Keratinocyte (primary cell): ENCODE measurements at regions not wholly inside any gene's neighbourhood (a gene's known extent, or its start where the extent isn't known, plus 50 kb on each side); places are given as distances from the start of the nearest gene placed in this dataset.

Source experiments
- DNase-seq: peaks from one replicate; pipeline ENCODE4 v3.0.0-alpha.2; 2011; ENCODE audit warnings: low read depth, missing footprints, low spot score
- FAIRE-seq: peaks from 2 replicates; lab custom pipeline; 2011; peaks lifted over from hg19 to GRCh38; lab: Jason Lieb, UNC
- H2AFZ ChIP-seq: 2 replicates; pipeline ENCODE4 v1.6.0; 2012; ENCODE audit warnings: low read length, control low read depth, inconsistent platforms; ENCODE audit not compliant: control insufficient read depth
- H3K27ac ChIP-seq: 2 replicates; pipeline ENCODE4 v1.5.1; 2011; ENCODE audit warnings: low read length; ENCODE audit not compliant: control insufficient read depth, insufficient read depth
- H3K27me3 ChIP-seq: 3 replicates; pipeline ENCODE4 v1.6.0; 2011; ENCODE audit warnings: low read length; ENCODE audit not compliant: control insufficient read depth, insufficient read depth; ENCODE audit errors: extremely low read depth
- H3K36me3 ChIP-seq, 2 experiments: 2 replicates in 1 of 2; 3 replicates in 1 of 2; pipeline ENCODE4 v1.5.1; 2011; ENCODE audit warnings: low read length in 2 of 2, mild to moderate bottlenecking in 1 of 2; ENCODE audit not compliant: control insufficient read depth in 2 of 2, insufficient read depth in 2 of 2; ENCODE audit errors: extremely low read depth in 1 of 2
- H3K4me1 ChIP-seq: 3 replicates; pipeline ENCODE4 v1.5.1; 2011; ENCODE audit warnings: low read length; ENCODE audit not compliant: control insufficient read depth, insufficient read depth; ENCODE audit errors: extremely low read depth
- H3K4me2 ChIP-seq: 3 replicates; pipeline ENCODE4 v1.6.0; 2011; ENCODE audit warnings: low read depth, low read length; ENCODE audit not compliant: control insufficient read depth, insufficient read depth; ENCODE audit errors: extremely low read depth
- H3K4me3 ChIP-seq, 3 experiments: fragments of 200-600 bp in 1 of 3; sonication (generic) in 1 of 3; 2 replicates in 2 of 3; 3 replicates in 1 of 3; pipeline ENCODE4 v1.5.1; 2011 to 2016; ENCODE audit warnings: low read length in 3 of 3, mild to moderate bottlenecking in 3 of 3, control low read depth in 2 of 3, inconsistent platforms in 1 of 3, low read depth in 1 of 3, mixed read lengths in 1 of 3, mixed run types in 1 of 3, moderate library complexity in 1 of 3; ENCODE audit not compliant: control insufficient read depth in 2 of 3, insufficient read depth in 2 of 3; ENCODE audit errors: extremely low read depth in 1 of 3
- H3K79me2 ChIP-seq: 2 replicates; pipeline ENCODE4 v1.6.0; 2012; ENCODE audit warnings: low read length; ENCODE audit not compliant: control insufficient read depth, insufficient read depth
- H3K9ac ChIP-seq: 3 replicates; pipeline ENCODE4 v1.6.0; 2011; ENCODE audit warnings: low read length; ENCODE audit not compliant: control insufficient read depth, insufficient read depth; ENCODE audit errors: extremely low read depth
- H3K9me1 ChIP-seq: 3 replicates; pipeline ENCODE4 v1.6.0; 2011; ENCODE audit warnings: low read length; ENCODE audit not compliant: control insufficient read depth, insufficient read depth; ENCODE audit errors: extremely low read depth
- H3K9me3 ChIP-seq: 2 replicates; pipeline ENCODE4 v1.5.1; 2012; ENCODE audit warnings: low read depth, low read length; ENCODE audit not compliant: control insufficient read depth
- H4K20me1 ChIP-seq: 3 replicates; pipeline ENCODE4 v1.6.0; 2011; ENCODE audit warnings: low read length; ENCODE audit not compliant: control insufficient read depth, insufficient read depth; ENCODE audit errors: extremely low read depth
- CTCF ChIP-seq, 3 experiments: IDR thresholded peaks in 1 of 3; conservative IDR thresholded peaks in 1 of 3; optimal IDR thresholded peaks in 1 of 3; 2 replicates in 2 of 3; 3 replicates in 1 of 3; pipeline versions ENCODE3 to v1.5.1; 2011; ENCODE audit warnings: low read length in 3 of 3, mild to moderate bottlenecking in 3 of 3, moderate library complexity in 2 of 3, control low read depth in 1 of 3, inconsistent platforms in 1 of 3; ENCODE audit not compliant: insufficient read depth in 2 of 3; ENCODE audit errors: extremely low read depth in 1 of 3
- EZH2 ChIP-seq: IDR thresholded peaks from one replicate; pipeline ENCODE4 v1.6.1; 2012; ENCODE audit warnings: inconsistent platforms, mild to moderate bottlenecking, low read length, moderate library complexity
- dilution Hi-C: fragments of 300-500 bp; cut with MboI; formaldehyde crosslinking; loops from one replicate; pipeline ENCODE4 v1.7.0; 2020; ENCODE audit warnings: low sequenced_read_pairs; ENCODE audit not compliant: extremely low pct_ligation_motif_present

DNA sequence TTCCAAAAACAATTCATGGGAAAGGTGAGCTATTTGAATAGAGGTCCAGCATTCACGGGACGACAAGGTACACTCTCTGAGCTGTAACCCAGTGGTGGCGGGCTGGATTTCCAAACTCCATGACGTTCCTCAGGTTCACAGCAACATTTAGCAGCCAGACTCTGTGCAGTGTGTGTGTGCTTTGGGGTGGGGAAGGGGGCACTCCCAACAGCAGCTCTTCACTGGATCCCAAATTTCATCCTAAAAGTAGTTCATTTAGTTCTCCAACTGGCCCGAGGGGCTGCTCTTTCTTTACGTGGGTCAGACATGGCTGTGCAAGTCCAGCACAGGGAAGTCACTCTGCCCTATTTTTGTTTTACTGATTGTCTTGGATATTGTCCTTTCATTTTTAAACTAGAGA, 98.0 kb upstream of the IRX2 start:
- no peak overlapping the region for H3K9ac ChIP-seq
- FAIRE-seq = no peak
- no peaks in the 10 kb centered on the region for H3K27me3 ChIP-seq
- H3K36me3 ChIP-seq = no peaks in the 10 kb centered on the region
- no peak for DNase-seq
- H3K4me1 ChIP-seq = no peaks in the 10 kb centered on the region
- no peak overlapping the region for H3K27ac ChIP-seq
- H3K4me2 ChIP-seq = no peak overlapping the region
- TF ChIP-seq CTCF (optimal IDR thresholded peaks at IDR 0.05 in 1 of 3, IDR thresholded peaks at IDR 0.05 in 1 of 3, conservative IDR thresholded peaks at IDR 0.05 in 1 of 3; ENCODE audit: extremely low read depth in 1 of 3, insufficient read depth in 2 of 3, low read length in 3 of 3) (no peak), EZH2 (no peak)
- H3K79me2 ChIP-seq = no peaks in the 10 kb centered on the region
- dilution Hi-C loops = no loop called here
- H3K9me1 ChIP-seq = no peaks in the 10 kb centered on the region
- no peaks in the 10 kb centered on the region for H4K20me1 ChIP-seq
- no peak overlapping the region for H3K4me3 ChIP-seq
- no peaks in the 10 kb centered on the region for H3K9me3 ChIP-seq
- H2AFZ ChIP-seq = no peak overlapping the region

- Histone ChIP-seq H3K4me1 (no peaks in the 10 kb centered on the region), H3K4me2 (no peak overlapping the region), H3K36me3 (no peaks in the 10 kb centered on the region), H2AFZ (no peak overlapping the region), H3K9me1 (no peaks in the 10 kb centered on the region), H3K9me3 (no peaks in the 10 kb centered on the region), H3K9ac (no peak overlapping the region), H3K27me3 (no peaks in the 10 kb centered on the region), H3K27ac (no peak overlapping the region), H4K20me1 (no peaks in the 10 kb centered on the region), H3K79me2 (no peaks in the 10 kb centered on the region), H3K4me3 (no peak overlapping the region)
- DNase-seq (no peak), FAIRE-seq (no peak)
- dilution Hi-C loops = no loop called here
- TF ChIP-seq CTCF (optimal IDR thresholded peaks at IDR 0.05 in 1 of 3, IDR thresholded peaks at IDR 0.05 in 1 of 3, conservative IDR thresholded peaks at IDR 0.05 in 1 of 3; ENCODE audit: extremely low read depth in 1 of 3, insufficient read depth in 2 of 3, low read length in 3 of 3) = peak in 2 of 3 experiments; percentile 12 to 36
- TF ChIP-seq EZH2 = no peak
Measured at GRCh38 chr5:2848619-2849018, 97.1 kb upstream of the IRX2 start.
